ENCODE measurements at regions not wholly inside any gene's neighbourhood (a gene's known extent, or its start where the extent isn't known, plus 50 kb on each side); places are given as distances from the start of the nearest gene placed in this dataset.

DNA sequence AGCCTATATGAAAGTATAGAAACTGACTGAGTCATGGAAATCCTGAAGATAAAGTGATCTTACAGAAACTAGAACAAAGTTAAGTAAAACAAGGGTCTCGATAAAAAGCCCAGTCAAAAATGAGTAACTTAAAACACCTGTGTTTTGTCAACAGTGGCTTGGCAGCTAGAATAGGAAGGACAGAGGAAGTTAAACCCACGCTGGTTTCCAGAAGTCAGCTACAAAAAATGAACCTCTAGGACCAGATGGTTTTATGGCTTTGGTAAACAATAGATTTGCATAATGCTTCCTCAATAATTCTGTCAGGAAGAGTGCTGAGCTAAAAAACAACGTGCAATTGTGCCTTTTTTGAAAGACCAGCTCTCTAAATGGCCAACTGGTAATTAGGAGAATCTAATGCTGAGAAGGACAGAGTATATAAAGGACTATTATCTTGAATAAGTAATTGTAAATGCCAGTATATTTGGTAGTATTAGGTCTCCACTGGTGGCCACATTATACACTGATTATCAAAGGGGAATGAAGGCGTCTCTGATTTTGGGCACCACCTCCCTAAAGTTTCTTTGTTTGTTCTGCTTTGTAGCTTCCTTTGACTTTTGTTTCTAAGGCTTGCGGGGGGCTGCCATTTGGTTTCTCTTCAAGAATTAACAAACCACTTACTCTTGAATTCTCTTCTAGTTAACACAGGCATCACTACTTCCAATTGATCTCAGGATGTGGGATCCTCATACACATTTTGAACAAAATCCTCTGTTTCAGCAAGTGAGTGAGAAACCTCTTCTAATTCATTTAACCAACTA lies 72.2 kb upstream of the PPP3CA start:
- TF ChIP-seq EZH2phosphoT487 (IDR thresholded peaks at IDR 0.05; ENCODE audit: low read depth, severe bottlenecking, unreplicated experiment) (no peak), CTCF (IDR thresholded peaks at IDR 0.05; ENCODE audit: poor library complexity) (no peak), EZH2 (IDR thresholded peaks at IDR 0.05; ENCODE audit: borderline replicate concordance) (no peak)
- DNase-seq (ENCODE audit: low spot score) = peak; percentile 18
- no peak overlapping the region for H3K4me2 ChIP-seq
- 34% methylated on average over 5 of the region's 5 CpGs for WGBS (ENCODE audit: low lambda C conversion rate, missing lambda C conversion rate)
- no peaks in the 10 kb centered on the region for H3K79me2 ChIP-seq
- no peaks in the 10 kb centered on the region for H3K4me1 ChIP-seq (ENCODE audit: insufficient read depth)
- H3K9me2 ChIP-seq (replicated peaks; ENCODE audit: insufficient read depth) = no peaks in the 10 kb centered on the region
- no peak overlapping the region for H2AFZ ChIP-seq
- H4K20me1 ChIP-seq (ENCODE audit: insufficient read depth, poor library complexity, severe bottlenecking) = no peaks in the 10 kb centered on the region
- no peaks in the 10 kb centered on the region for H3K9me3 ChIP-seq (ENCODE audit: low read depth)
- no peaks in the 10 kb centered on the region for H3K36me3 ChIP-seq (replicated peaks; ENCODE audit: insufficient read depth, low read depth)
- no peak overlapping the region for H3K27ac ChIP-seq
- H3K27me3 ChIP-seq = no peaks in the 10 kb centered on the region
- H3K4me3 ChIP-seq = no peak overlapping the region

DNA sequence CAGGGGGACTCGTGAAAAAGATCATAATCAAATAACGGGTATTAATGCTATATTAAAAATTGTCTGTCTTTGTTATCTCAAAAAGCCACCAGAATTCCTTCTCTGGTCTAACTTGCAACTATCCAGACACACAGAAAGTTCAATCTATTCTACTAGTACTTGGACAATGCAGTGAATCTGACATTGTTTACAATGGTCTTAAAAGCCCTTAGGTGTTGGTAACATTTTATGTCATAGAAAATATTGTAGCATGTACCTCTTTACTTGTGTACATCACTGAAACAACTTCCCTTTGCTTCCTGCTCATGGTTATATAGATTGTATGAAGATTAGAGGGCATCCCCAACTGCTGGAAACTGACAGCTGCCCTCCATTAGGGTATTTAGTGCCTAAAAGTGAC lies 71.1 kb upstream of the PPP3CA start:
- H3K4me1 ChIP-seq (ENCODE audit: insufficient read depth) = no peaks in the 10 kb centered on the region
- no peaks in the 10 kb centered on the region for H3K27me3 ChIP-seq
- H3K4me2 ChIP-seq = no peak overlapping the region
- TF ChIP-seq EZH2 (IDR thresholded peaks at IDR 0.05; ENCODE audit: borderline replicate concordance) (no peak), CTCF (IDR thresholded peaks at IDR 0.05; ENCODE audit: poor library complexity) (no peak), EZH2phosphoT487 (IDR thresholded peaks at IDR 0.05; ENCODE audit: low read depth, severe bottlenecking, unreplicated experiment) (no peak)
- no peak overlapping the region for H3K4me3 ChIP-seq
- no peaks in the 10 kb centered on the region for H3K36me3 ChIP-seq (replicated peaks; ENCODE audit: insufficient read depth, low read depth)
- DNase-seq (ENCODE audit: low spot score) = no peak
- 88% methylated on average over 2 of the region's 2 CpGs for WGBS (ENCODE audit: low lambda C conversion rate, missing lambda C conversion rate)
- H3K79me2 ChIP-seq = no peaks in the 10 kb centered on the region
- H3K9me2 ChIP-seq (replicated peaks; ENCODE audit: insufficient read depth) = no peaks in the 10 kb centered on the region
- H4K20me1 ChIP-seq (ENCODE audit: insufficient read depth, poor library complexity, severe bottlenecking) = no peaks in the 10 kb centered on the region
- H2AFZ ChIP-seq = no peak overlapping the region
- no peak overlapping the region for H3K27ac ChIP-seq
- H3K9me3 ChIP-seq (ENCODE audit: low read depth) = no peaks in the 10 kb centered on the region

GRCh38 chr4:101418055-101418454 lies 70.7 kb upstream of the PPP3CA start:
- H4K20me1 ChIP-seq (ENCODE audit: insufficient read depth, poor library complexity, severe bottlenecking) = no peaks in the 10 kb centered on the region
- no peaks in the 10 kb centered on the region for H3K9me3 ChIP-seq (ENCODE audit: low read depth)
- H3K4me3 ChIP-seq = no peak overlapping the region
- no peak for DNase-seq (ENCODE audit: low spot score)
- no peaks in the 10 kb centered on the region for H3K36me3 ChIP-seq (replicated peaks; ENCODE audit: insufficient read depth, low read depth)
- no peak overlapping the region for H3K4me2 ChIP-seq
- H2AFZ ChIP-seq = no peak overlapping the region
- H3K27ac ChIP-seq = no peak overlapping the region
- H3K9me2 ChIP-seq (replicated peaks; ENCODE audit: insufficient read depth) = no peaks in the 10 kb centered on the region
- H3K4me1 ChIP-seq (ENCODE audit: insufficient read depth) = no peaks in the 10 kb centered on the region
- TF ChIP-seq EZH2 (IDR thresholded peaks at IDR 0.05; ENCODE audit: borderline replicate concordance) (no peak), EZH2phosphoT487 (IDR thresholded peaks at IDR 0.05; ENCODE audit: low read depth, severe bottlenecking, unreplicated experiment) (no peak), CTCF (IDR thresholded peaks at IDR 0.05; ENCODE audit: poor library complexity) (no peak)
- H3K27me3 ChIP-seq = no peaks in the 10 kb centered on the region
- 88% methylated on average over 2 of the region's 2 CpGs for WGBS (ENCODE audit: low lambda C conversion rate, missing lambda C conversion rate)
- H3K79me2 ChIP-seq = no peaks in the 10 kb centered on the region
